Heart left ventricle (tissue), 13 donors: ENCODE measurements at regions not wholly inside any gene's neighbourhood (a gene's known extent, or its start where the extent isn't known, plus 50 kb on each side); places are given as distances from the start of the nearest gene placed in this dataset.

Source experiments
- CTCF ChIP-seq, 12 donors: fragments of 200-600 bp; sonication (generic) in 4 of 12; IDR thresholded peaks; one replicate each; pipeline versions ENCODE4 v1.5.0 to v1.8.0; 2018 to 2022; ENCODE audit warnings: antibody characterized with exemption in 12 of 12, mild to moderate bottlenecking in 5 of 12
- POLR2A ChIP-seq, 2 donors: fragments of 450-650 bp; IDR thresholded peaks; one replicate each; pipeline ENCODE4 v1.6.1; 2017; ENCODE audit warnings: antibody characterized with exemption in 2 of 2, mild to moderate bottlenecking in 2 of 2, moderate library complexity in 2 of 2
- donor health status: ischemic (EF 13 %, LVEDD 7.1; RV severe dilation, severe dysfunction).
- donor health status: DM: no; HTN: yes; CAD: no.
- donor health status: DM: no; HTN: no; CAD: no.
- donor health status: ischemic (EF 25% LVEDD 6.9; RV normal size, moderate dysfunction).
- donor health status: ischemic (EF 25% LVEDD 5.7; RV mildly dilated, moderate dysfunction).
- donor health status: ischemic (EF 35%, LVEDD 5.7; RV mildly dilated, moderate dysfunction).
- donor health status: nonischemic (EF 11% LVEDD 7.7; RV severe dilation, severe dysfunction).
- donor health status: DM: yes; HTN: yes; CAD: no.
- donor health status: PGD.
- donor health status: ischemic (EF 29% LVEDD 5.4; RV normal size, mild dysfunction).
- donor health status: nonischemic (EF 23%, LVEDD 6.1; RV moderate dilation, normal function).

DNA sequence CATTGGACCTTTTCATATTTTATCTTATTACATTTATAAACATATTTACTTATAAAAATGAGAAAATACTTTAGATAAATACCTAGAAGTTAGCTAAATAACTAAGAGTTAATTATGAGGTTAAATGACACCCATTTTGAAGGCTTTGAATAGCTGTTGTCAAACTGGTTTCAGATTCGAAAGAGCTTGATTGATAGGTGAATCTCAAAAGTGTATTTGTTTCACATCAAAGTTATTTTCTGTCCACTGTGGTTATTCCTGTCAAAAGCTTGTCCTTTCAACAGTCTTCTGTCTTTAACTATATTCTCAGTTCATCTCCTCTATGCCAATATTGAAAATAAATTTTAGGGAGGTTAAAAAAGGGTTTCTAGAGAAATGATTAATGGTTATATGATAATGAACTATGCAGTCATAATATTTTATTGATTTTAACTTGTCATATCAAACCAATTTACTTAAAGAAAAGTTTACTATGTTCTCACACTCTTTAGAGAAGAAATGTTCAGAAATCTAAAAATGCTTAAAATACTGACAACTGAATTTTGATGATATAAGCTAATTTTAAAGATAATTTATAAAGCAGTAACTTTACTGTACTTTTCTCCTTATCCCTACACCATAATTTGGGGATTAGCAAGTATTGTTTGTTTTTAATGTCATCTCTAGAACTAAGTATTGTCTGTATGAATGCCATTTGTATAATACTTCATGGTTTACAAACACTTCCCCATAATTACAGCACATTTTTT, 72.0 kb upstream of the FOXP2 start:
- TF ChIP-seq CTCF (IDR thresholded peaks at IDR 0.05) (no peak), POLR2A (IDR thresholded peaks at IDR 0.05) (no peak)
